ENCODE measurements at regions not wholly inside any gene's neighbourhood (a gene's known extent, or its start where the extent isn't known, plus 50 kb on each side); places are given as distances from the start of the nearest gene placed in this dataset.

GRCh38 chr12:125892276-125892675, 827.0 kb downstream of the AACS start:
- H3K36me3 ChIP-seq (ENCODE audit: control insufficient read depth in 1 of 2, insufficient read depth in 2 of 2, low read length in 2 of 2), result no peaks in the 10 kb centered on the region
- H3K27me3 ChIP-seq (ENCODE audit: low read depth, low read length), result no peaks in the 10 kb centered on the region

GRCh38 chr12:125902991-125903390, 837.8 kb downstream of the AACS start:
- Histone ChIP-seq H3K36me3 (ENCODE audit: control insufficient read depth in 1 of 2, insufficient read depth in 2 of 2, low read length in 2 of 2) (no peaks in the 10 kb centered on the region), H3K27me3 (ENCODE audit: low read depth, low read length) (no peaks in the 10 kb centered on the region), H3K9me3 (ENCODE audit: control insufficient read depth in 1 of 2, low read length in 2 of 2) (no peaks in the 10 kb centered on the region), H3K4me3 (ENCODE audit: low read depth in 1 of 2, low read length in 2 of 2) (no peak overlapping the region), H3K4me1 (ENCODE audit: control insufficient read depth in 1 of 2, insufficient read depth in 2 of 2, low read length in 2 of 2) (no peaks in the 10 kb centered on the region), H3K27ac (ENCODE audit: low read length) (no peak overlapping the region)

More at GRCh38 chr12:125892276-125892675, 827.0 kb downstream of the AACS start:
- H3K4me1 ChIP-seq (ENCODE audit: control insufficient read depth in 1 of 2, insufficient read depth in 2 of 2, low read length in 2 of 2), result peaks cover 0 to 4% of the 10 kb centered on the region in 2 donors
- H3K4me3 ChIP-seq (ENCODE audit: low read depth in 1 of 2, low read length in 2 of 2), result no peak overlapping the region
- H3K27ac ChIP-seq (ENCODE audit: low read length), result no peak overlapping the region
- no peaks in the 10 kb centered on the region for H3K9me3 ChIP-seq (ENCODE audit: control insufficient read depth in 1 of 2, low read length in 2 of 2)

- Histone ChIP-seq H3K4me3 (ENCODE audit: low read depth in 1 of 2, low read length in 2 of 2) (no peak overlapping the region), H3K36me3 (ENCODE audit: control insufficient read depth in 1 of 2, insufficient read depth in 2 of 2, low read length in 2 of 2) (no peaks in the 10 kb centered on the region), H3K27me3 (ENCODE audit: low read depth, low read length) (no peaks in the 10 kb centered on the region), H3K4me1 (ENCODE audit: control insufficient read depth in 1 of 2, insufficient read depth in 2 of 2, low read length in 2 of 2) (no peaks in the 10 kb centered on the region), H3K27ac (ENCODE audit: low read length) (no peak overlapping the region), H3K9me3 (ENCODE audit: control insufficient read depth in 1 of 2, low read length in 2 of 2) (no peaks in the 10 kb centered on the region)
These were observed 842.1 kb downstream of the AACS start for GRCh38 chr12:125907351-125907750.

- Histone ChIP-seq H3K36me3 (ENCODE audit: control insufficient read depth in 1 of 2, insufficient read depth in 2 of 2, low read length in 2 of 2) (no peaks in the 10 kb centered on the region), H3K4me1 (ENCODE audit: control insufficient read depth in 1 of 2, insufficient read depth in 2 of 2, low read length in 2 of 2) (no peaks in the 10 kb centered on the region), H3K9me3 (ENCODE audit: control insufficient read depth in 1 of 2, low read length in 2 of 2) (no peaks in the 10 kb centered on the region), H3K4me3 (ENCODE audit: low read depth in 1 of 2, low read length in 2 of 2) (no peak overlapping the region), H3K27ac (ENCODE audit: low read length) (no peak overlapping the region), H3K27me3 (ENCODE audit: low read depth, low read length) (no peaks in the 10 kb centered on the region)
These were observed 854.7 kb downstream of the AACS start for GRCh38 chr12:125919856-125920470.

GRCh38 chr12:125922330-125922729, 857.1 kb downstream of the AACS start:
- H3K4me3 ChIP-seq (ENCODE audit: low read depth in 1 of 2, low read length in 2 of 2), result no peak overlapping the region
- no peaks in the 10 kb centered on the region for H3K36me3 ChIP-seq (ENCODE audit: control insufficient read depth in 1 of 2, insufficient read depth in 2 of 2, low read length in 2 of 2)
- H3K4me1 ChIP-seq (ENCODE audit: control insufficient read depth in 1 of 2, insufficient read depth in 2 of 2, low read length in 2 of 2), result no peaks in the 10 kb centered on the region
- no peaks in the 10 kb centered on the region for H3K27me3 ChIP-seq (ENCODE audit: low read depth, low read length)
- H3K9me3 ChIP-seq (ENCODE audit: control insufficient read depth in 1 of 2, low read length in 2 of 2), result no peaks in the 10 kb centered on the region
- H3K27ac ChIP-seq (ENCODE audit: low read length), result no peak overlapping the region

GRCh38 chr12:125936502-125936901, 871.3 kb downstream of the AACS start:
- no peaks in the 10 kb centered on the region for H3K4me1 ChIP-seq (ENCODE audit: control insufficient read depth in 1 of 2, insufficient read depth in 2 of 2, low read length in 2 of 2)
- H3K27ac ChIP-seq (ENCODE audit: low read length), result no peak overlapping the region
- peaks cover 0 to 5% of the 10 kb centered on the region in 2 donors for H3K9me3 ChIP-seq (ENCODE audit: control insufficient read depth in 1 of 2, low read length in 2 of 2)
- H3K27me3 ChIP-seq (ENCODE audit: low read depth, low read length), result no peaks in the 10 kb centered on the region
- no peak overlapping the region for H3K4me3 ChIP-seq (ENCODE audit: low read depth in 1 of 2, low read length in 2 of 2)
- no peaks in the 10 kb centered on the region for H3K36me3 ChIP-seq (ENCODE audit: control insufficient read depth in 1 of 2, insufficient read depth in 2 of 2, low read length in 2 of 2)

- Histone ChIP-seq H3K36me3 (ENCODE audit: control insufficient read depth in 1 of 2, insufficient read depth in 2 of 2, low read length in 2 of 2) (no peaks in the 10 kb centered on the region), H3K27ac (ENCODE audit: low read length) (no peak overlapping the region), H3K9me3 (ENCODE audit: control insufficient read depth in 1 of 2, low read length in 2 of 2) (no peaks in the 10 kb centered on the region), H3K27me3 (ENCODE audit: low read depth, low read length) (no peaks in the 10 kb centered on the region), H3K4me3 (ENCODE audit: low read depth in 1 of 2, low read length in 2 of 2) (no peak overlapping the region), H3K4me1 (ENCODE audit: control insufficient read depth in 1 of 2, insufficient read depth in 2 of 2, low read length in 2 of 2) (no peaks in the 10 kb centered on the region)
These were observed 879.2 kb downstream of the AACS start for GRCh38 chr12:125944446-125944845.

GRCh38 chr12:125949471-125949870, 884.2 kb downstream of the AACS start:
- Histone ChIP-seq H3K27me3 (ENCODE audit: low read depth, low read length) (no peaks in the 10 kb centered on the region), H3K27ac (ENCODE audit: low read length) (no peak overlapping the region), H3K9me3 (ENCODE audit: control insufficient read depth in 1 of 2, low read length in 2 of 2) (no peaks in the 10 kb centered on the region), H3K4me3 (ENCODE audit: low read depth in 1 of 2, low read length in 2 of 2) (no peak overlapping the region), H3K4me1 (ENCODE audit: control insufficient read depth in 1 of 2, insufficient read depth in 2 of 2, low read length in 2 of 2) (no peaks in the 10 kb centered on the region), H3K36me3 (ENCODE audit: control insufficient read depth in 1 of 2, insufficient read depth in 2 of 2, low read length in 2 of 2) (no peaks in the 10 kb centered on the region)

- Histone ChIP-seq H3K27ac (ENCODE audit: low read length) (no peak overlapping the region), H3K9me3 (ENCODE audit: control insufficient read depth in 1 of 2, low read length in 2 of 2) (no peaks in the 10 kb centered on the region), H3K36me3 (ENCODE audit: control insufficient read depth in 1 of 2, insufficient read depth in 2 of 2, low read length in 2 of 2) (no peaks in the 10 kb centered on the region)
These were observed 889.1 kb downstream of the AACS start for GRCh38 chr12:125954362-125954761.

GRCh38 chr12:125956186-125956585, 891.0 kb downstream of the AACS start:
- no peaks in the 10 kb centered on the region for H3K27me3 ChIP-seq (ENCODE audit: low read depth, low read length)
- H3K9me3 ChIP-seq (ENCODE audit: control insufficient read depth in 1 of 2, low read length in 2 of 2), result no peaks in the 10 kb centered on the region
- no peaks in the 10 kb centered on the region for H3K4me1 ChIP-seq (ENCODE audit: control insufficient read depth in 1 of 2, insufficient read depth in 2 of 2, low read length in 2 of 2)
- H3K27ac ChIP-seq (ENCODE audit: low read length), result no peak overlapping the region
- H3K4me3 ChIP-seq (ENCODE audit: low read depth in 1 of 2, low read length in 2 of 2), result no peak overlapping the region
- no peaks in the 10 kb centered on the region for H3K36me3 ChIP-seq (ENCODE audit: control insufficient read depth in 1 of 2, insufficient read depth in 2 of 2, low read length in 2 of 2)

More at GRCh38 chr12:125954362-125954761, 889.1 kb downstream of the AACS start:
- Histone ChIP-seq H3K4me1 (ENCODE audit: control insufficient read depth in 1 of 2, insufficient read depth in 2 of 2, low read length in 2 of 2) (no peaks in the 10 kb centered on the region), H3K27me3 (ENCODE audit: low read depth, low read length) (no peaks in the 10 kb centered on the region), H3K4me3 (ENCODE audit: low read depth in 1 of 2, low read length in 2 of 2) (no peak overlapping the region)

GRCh38 chr12:125966641-125967040, 901.4 kb downstream of the AACS start:
- H3K9me3 ChIP-seq (ENCODE audit: control insufficient read depth in 1 of 2, low read length in 2 of 2), result no peaks in the 10 kb centered on the region
- H3K36me3 ChIP-seq (ENCODE audit: control insufficient read depth in 1 of 2, insufficient read depth in 2 of 2, low read length in 2 of 2), result no peaks in the 10 kb centered on the region
- H3K4me3 ChIP-seq (ENCODE audit: low read depth in 1 of 2, low read length in 2 of 2), result no peak overlapping the region
- no peak overlapping the region for H3K27ac ChIP-seq (ENCODE audit: low read length)
- no peaks in the 10 kb centered on the region for H3K27me3 ChIP-seq (ENCODE audit: low read depth, low read length)
- no peaks in the 10 kb centered on the region for H3K4me1 ChIP-seq (ENCODE audit: control insufficient read depth in 1 of 2, insufficient read depth in 2 of 2, low read length in 2 of 2)

- H3K27me3 ChIP-seq (ENCODE audit: low read depth, low read length), result no peaks in the 10 kb centered on the region
These were observed 903.2 kb downstream of the AACS start for GRCh38 chr12:125968413-125968812.

More at GRCh38 chr12:125968413-125968812, 903.2 kb downstream of the AACS start:
- H3K4me3 ChIP-seq (ENCODE audit: low read depth in 1 of 2, low read length in 2 of 2), result no peak overlapping the region
- no peak overlapping the region for H3K27ac ChIP-seq (ENCODE audit: low read length)
- no peaks in the 10 kb centered on the region for H3K9me3 ChIP-seq (ENCODE audit: control insufficient read depth in 1 of 2, low read length in 2 of 2)
- H3K36me3 ChIP-seq (ENCODE audit: control insufficient read depth in 1 of 2, insufficient read depth in 2 of 2, low read length in 2 of 2), result no peaks in the 10 kb centered on the region
- no peaks in the 10 kb centered on the region for H3K4me1 ChIP-seq (ENCODE audit: control insufficient read depth in 1 of 2, insufficient read depth in 2 of 2, low read length in 2 of 2)

Measured in muscle layer of duodenum (tissue), 2 donors.